NCI-H524 (cell line): ENCODE measurements at regions not wholly inside any gene's neighbourhood (a gene's known extent, or its start where the extent isn't known, plus 50 kb on each side); places are given as distances from the start of the nearest gene placed in this dataset.
"Not testable (repeated sequence)": the region's sequence is repeated elsewhere in the genome, so short reads cannot be mapped to it uniquely, and the experiment has no call there.

Experiments
- DNase-seq, 2 experiments: peaks; one replicate each; lab custom pipeline; 2025; lab: John Stamatoyannopoulos, UW

GRCh38 chr4:159003420-159004253 is 99.2 kb upstream of the RAPGEF2 start:
- no peak for DNase-seq

GRCh38 chr4:159006202-159006601 is 96.7 kb upstream of the RAPGEF2 start:
- DNase-seq, result no peak

DNA sequence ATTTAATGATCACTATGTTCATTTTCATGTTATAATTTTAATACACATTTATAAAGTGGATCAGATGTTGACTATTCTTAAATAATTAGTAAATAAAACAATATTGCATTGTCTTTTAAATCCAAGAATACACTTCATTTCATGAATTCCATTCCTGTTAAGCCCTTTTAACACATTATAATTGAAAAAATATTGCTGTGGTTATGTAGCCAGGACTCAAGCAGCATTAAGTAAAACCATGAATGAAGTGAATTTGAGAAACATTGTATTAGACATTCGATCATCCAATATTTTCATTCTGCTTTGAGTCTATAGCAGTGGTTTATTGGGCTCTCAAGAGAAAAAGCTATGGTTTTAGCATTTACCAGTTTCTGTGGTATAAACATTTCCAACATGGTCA is 94.2 kb upstream of the RAPGEF2 start:
- no peak for DNase-seq

DNA sequence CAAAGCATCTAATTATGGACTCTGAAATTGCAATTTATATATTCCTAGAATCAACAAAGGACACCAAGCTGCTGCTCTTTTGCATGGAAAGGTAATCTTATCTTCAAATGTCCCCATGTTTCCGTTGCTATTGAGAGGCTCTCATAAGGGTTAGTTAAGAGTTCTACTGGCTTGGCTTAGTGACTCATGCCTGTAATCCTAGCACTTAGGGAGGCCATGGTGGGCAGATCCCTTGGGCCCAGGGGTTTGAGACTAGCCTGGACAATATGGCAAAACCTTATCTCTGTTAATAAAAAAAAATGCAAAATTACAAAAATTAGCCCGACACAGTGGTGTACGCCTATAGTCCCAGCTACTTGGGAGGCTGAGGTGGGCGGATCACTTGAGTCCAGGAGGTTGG is 93.4 kb upstream of the RAPGEF2 start:
- DNase-seq, result peak in 1 of 2 experiments; percentile 27

DNA sequence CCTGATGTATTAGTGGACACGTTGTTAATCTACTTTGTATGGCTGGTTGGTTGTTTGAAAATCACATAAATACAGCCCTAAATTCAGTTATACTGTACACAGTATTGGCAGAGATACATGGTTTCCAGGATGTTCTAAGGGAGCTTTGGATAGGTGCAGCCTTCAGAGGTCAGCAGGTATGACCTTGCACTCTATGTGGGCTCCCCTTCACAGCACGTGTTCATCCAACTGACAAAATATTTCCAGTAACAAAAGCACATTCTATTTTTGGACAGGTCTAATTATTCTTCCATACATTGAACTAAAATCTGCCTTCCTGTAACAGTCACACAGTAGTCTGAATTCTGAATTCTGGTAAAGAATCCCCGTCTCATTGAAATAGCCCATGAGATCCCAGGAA is 92.8 kb upstream of the RAPGEF2 start:
- no peak for DNase-seq

- peak in 1 of 2 experiments; percentile 10 for DNase-seq
Observed at GRCh38 chr4:159010563-159011260, 92.2 kb upstream of the RAPGEF2 start.

DNA sequence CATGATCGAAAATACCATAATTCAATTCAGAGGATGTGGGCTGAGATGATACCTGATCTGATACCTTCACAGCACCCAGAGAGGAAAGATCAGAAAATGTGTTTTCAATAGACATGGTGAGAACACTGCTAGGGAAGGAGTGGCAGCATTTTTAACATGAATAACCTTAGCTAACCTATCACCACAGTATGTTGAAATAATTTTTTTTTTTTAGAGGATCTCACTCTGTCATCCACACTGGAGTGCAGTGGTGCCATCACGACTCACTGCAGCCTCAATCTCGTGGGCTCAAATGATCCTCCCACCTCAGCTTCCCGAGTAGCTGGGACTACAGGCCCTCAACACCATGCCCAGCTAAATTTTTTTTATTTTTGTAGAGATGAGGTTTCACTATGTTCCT is 90.5 kb upstream of the RAPGEF2 start:
- DNase-seq, result no peak

GRCh38 chr4:159013692-159014091 is 89.2 kb upstream of the RAPGEF2 start:
- no peak for DNase-seq

- DNase-seq, result no peak
Observed at GRCh38 chr4:159014859-159015258, 88.0 kb upstream of the RAPGEF2 start.

DNA sequence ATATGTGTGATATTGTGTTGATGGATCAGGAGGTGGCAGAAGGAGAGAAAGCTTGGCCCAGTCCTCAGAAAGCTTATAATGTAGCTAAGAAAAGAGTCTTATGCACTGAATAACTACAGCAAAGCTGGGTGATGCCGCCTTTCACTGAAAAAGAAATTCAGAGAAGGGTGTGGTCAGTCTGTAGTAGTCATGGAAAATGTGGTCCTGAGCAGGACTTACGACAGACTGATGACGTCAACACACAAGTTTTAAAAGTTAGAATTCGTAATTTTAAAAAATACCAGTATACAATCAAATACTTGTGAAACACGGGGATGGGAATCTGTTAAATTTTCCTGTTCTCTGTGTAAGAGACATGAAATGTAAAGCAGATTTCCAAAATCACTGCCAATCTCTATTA is 87.0 kb upstream of the RAPGEF2 start:
- no peak for DNase-seq

DNA sequence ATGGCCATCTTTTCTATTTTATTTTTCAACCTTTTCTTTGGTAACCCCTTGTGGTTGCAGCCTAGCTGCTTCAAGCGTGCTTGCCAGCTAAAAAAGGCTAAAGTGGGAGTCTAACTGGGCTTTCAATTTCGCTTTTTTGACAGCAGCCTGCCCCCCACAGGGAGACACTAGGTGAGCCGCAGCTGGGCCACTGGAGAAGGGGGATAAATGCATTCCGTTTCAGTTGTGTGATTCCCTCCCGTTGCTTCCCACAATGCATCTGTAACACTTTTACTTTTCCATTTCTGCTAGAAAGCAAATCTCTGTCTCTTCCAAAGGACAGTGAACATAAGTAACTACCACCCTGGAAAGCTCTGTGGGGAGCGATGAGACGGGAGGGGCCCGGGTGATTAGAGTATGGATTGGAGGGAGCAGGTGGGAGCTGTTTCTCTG is 86.3 kb upstream of the RAPGEF2 start:
- peak; percentile 35 to 54 for DNase-seq

GRCh38 chr4:159017323-159018026 is 85.4 kb upstream of the RAPGEF2 start:
- DNase-seq, result no peak

GRCh38 chr4:159018062-159018629 is 84.7 kb upstream of the RAPGEF2 start:
- DNase-seq, result no peak

GRCh38 chr4:159019356-159019755 is 83.5 kb upstream of the RAPGEF2 start:
- DNase-seq, result no peak

- DNase-seq, result no peak
Observed at GRCh38 chr4:159021597-159022385, 81.1 kb upstream of the RAPGEF2 start.

DNA sequence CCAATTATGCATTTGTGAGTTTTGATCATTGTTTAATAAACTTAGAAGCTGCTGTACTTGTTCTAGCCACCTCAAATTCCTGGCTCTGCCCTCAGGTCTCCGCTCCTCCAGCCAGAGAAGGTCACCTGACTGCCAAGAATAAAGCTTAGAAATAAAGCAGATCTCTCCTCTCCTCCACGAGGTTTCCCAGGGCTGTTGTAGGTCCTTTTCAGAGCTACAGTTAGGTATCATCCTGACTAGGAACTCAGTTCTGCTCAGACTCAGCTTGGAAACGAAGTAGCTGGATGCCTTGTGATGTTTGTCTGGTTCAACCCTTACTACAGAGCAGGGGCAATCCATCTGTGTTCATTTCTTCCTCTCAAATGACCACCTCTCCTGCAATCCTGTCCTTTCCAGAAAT is 79.1 kb upstream of the RAPGEF2 start:
- no peak for DNase-seq

DNA sequence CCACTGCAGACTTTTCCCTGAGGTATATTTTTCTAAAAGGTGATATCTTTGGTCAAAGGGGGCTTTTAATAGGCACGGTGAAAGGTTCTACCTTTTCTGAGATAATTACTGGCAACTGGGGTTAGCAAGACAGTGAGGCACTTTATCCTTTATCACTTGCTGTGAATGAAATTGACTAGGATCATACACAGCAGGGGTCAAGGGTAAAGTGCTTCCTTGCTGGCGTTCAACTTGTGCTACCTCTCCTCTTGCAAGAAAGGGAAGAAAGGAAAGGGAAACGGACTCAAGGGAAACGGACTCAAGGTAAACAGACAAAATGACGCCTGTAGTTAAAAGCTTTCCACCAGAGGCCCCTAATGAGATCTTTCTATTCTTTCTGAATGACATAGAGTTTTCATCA is 78.6 kb upstream of the RAPGEF2 start:
- DNase-seq, result no peak

DNA sequence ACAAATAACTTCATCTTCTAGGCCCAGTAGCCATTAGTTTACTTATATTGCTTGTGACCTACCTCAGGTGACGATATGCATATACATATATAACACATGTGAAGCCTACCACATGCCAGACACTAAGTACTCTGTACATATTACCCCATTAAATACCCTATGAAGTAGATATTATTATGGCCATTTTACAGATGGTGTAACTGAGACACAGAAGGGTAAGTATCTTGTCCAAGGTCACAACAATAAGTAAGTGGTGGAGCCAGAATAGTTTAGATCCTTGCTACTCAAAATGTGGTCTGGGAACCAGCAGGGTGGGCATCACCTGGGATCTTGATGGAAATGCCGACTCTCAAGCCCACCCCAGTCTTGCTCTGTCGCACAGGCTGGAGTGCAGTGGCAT is 78.1 kb upstream of the RAPGEF2 start:
- no peak for DNase-seq

- DNase-seq, result no peak
Observed at GRCh38 chr4:159026329-159026728, 76.5 kb upstream of the RAPGEF2 start.

DNA sequence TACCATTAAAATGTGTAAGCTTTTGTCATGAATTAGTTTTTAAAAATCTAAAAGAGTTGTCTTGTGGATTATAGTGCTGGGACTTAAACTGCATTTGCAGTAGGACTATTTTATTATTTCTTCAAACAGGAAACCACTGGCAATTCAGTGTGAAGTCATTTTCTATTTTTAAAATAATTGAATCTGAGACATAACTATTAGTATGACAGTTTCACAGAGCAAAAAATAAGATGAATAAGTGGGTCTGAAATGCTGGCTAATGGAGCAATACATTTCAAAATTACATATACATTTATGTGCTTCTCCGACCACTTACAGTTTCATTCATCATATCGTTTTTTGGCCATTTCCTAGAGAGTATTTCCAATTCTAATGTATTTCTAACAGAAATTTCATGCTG is 75.3 kb upstream of the RAPGEF2 start:
- DNase-seq, result no peak

GRCh38 chr4:159029481-159029880 is 73.4 kb upstream of the RAPGEF2 start:
- DNase-seq, result no peak

GRCh38 chr4:159030297-159030696 is 72.6 kb upstream of the RAPGEF2 start:
- not testable (repeated sequence) for DNase-seq
